CD4-positive, alpha-beta memory T cell (primary cell): ENCODE measurements at regions not wholly inside any gene's neighbourhood (a gene's known extent, or its start where the extent isn't known, plus 50 kb on each side); places are given as distances from the start of the nearest gene placed in this dataset.
A peak's percentile ranks its signal among the peaks of the same experiment; 100 is the strongest.
"Not testable (repeated sequence)": the region's sequence is repeated elsewhere in the genome, so short reads cannot be mapped to it uniquely, and the experiment has no call there.

ENCODE experiments used
- CTCF ChIA-PET: fragments of 350-600 bp; sonication (Branson Sonifier 250); formaldehyde crosslinking; loops from one replicate; lab custom pipeline; 2021; ENCODE audit warnings: inconsistent platforms; ENCODE audit not compliant: partially characterized antibody; lab: Charles Lee
- POLR2A ChIA-PET: fragments of 350-600 bp; sonication (Branson Sonifier 250); formaldehyde crosslinking; loops from one replicate; lab custom pipeline; 2021; ENCODE audit not compliant: partially characterized antibody; lab: Charles Lee
- DNase-seq, 5 donors: peaks; one replicate each; pipeline versions ENCODE4 v3.0.0 to v3.0.0-alpha.2; 2020 to 2022; ENCODE audit warnings: mixed read lengths in 1 of 5
- H3K27ac ChIP-seq: one replicate; pipeline ENCODE4 v1.7.0; 2013; ENCODE audit warnings: low read depth, low read length
- H3K27me3 ChIP-seq: 2 replicates; pipeline ENCODE4 v1.7.0; 2013; ENCODE audit warnings: mild to moderate bottlenecking, low read length, moderate library complexity; ENCODE audit not compliant: insufficient read depth
- H3K36me3 ChIP-seq: 2 replicates; pipeline ENCODE4 v1.7.0; 2013; ENCODE audit warnings: mild to moderate bottlenecking, low read length, moderate library complexity; ENCODE audit not compliant: insufficient read depth
- H3K4me1 ChIP-seq: 2 replicates; pipeline ENCODE4 v1.7.0; 2013; ENCODE audit warnings: mild to moderate bottlenecking, low read length, moderate library complexity; ENCODE audit not compliant: insufficient read depth
- H3K4me3 ChIP-seq, 2 donors: one replicate each; pipeline ENCODE4 v1.7.0; 2013; ENCODE audit warnings: low read length in 2 of 2, mild to moderate bottlenecking in 1 of 2
- H3K9me3 ChIP-seq, 2 donors: one replicate each; pipeline ENCODE4 v1.7.0; 2013; ENCODE audit warnings: low read length in 2 of 2, control low read depth in 1 of 2; ENCODE audit not compliant: control insufficient read depth in 1 of 2
- H3K27ac Mint-ChIP-seq, 7 donors: one replicate each; pipeline ENCODE4 v1.8.0; 2020 to 2021; ENCODE audit warnings: mixed read lengths in 7 of 7, mild to moderate bottlenecking in 6 of 7, inconsistent platforms in 3 of 7, moderate library complexity in 3 of 7
- H3K27me3 Mint-ChIP-seq, 2 donors: one replicate each; pipeline ENCODE4 v1.8.0; 2020 to 2021; ENCODE audit warnings: mixed read lengths in 2 of 2
- H3K36me3 Mint-ChIP-seq, 2 donors: one replicate each; pipeline ENCODE4 v1.8.0; 2020 to 2021; ENCODE audit warnings: mixed read lengths in 2 of 2, inconsistent platforms in 1 of 2, mild to moderate bottlenecking in 1 of 2
- H3K4me1 Mint-ChIP-seq, 4 donors: one replicate each; pipeline ENCODE4 v1.8.0; 2020 to 2021; ENCODE audit warnings: mixed read lengths in 4 of 4, mild to moderate bottlenecking in 1 of 4
- H3K4me3 Mint-ChIP-seq, 8 donors: one replicate each; pipeline ENCODE4 v1.8.0; 2020 to 2021; ENCODE audit warnings: mixed read lengths in 8 of 8, mild to moderate bottlenecking in 7 of 8, moderate library complexity in 6 of 8, inconsistent platforms in 3 of 8
- H3K9me3 Mint-ChIP-seq, 8 donors: one replicate each; pipeline ENCODE4 v1.8.0; 2020 to 2021; ENCODE audit warnings: mixed read lengths in 8 of 8, mild to moderate bottlenecking in 5 of 8, inconsistent platforms in 3 of 8, moderate library complexity in 1 of 8
- intact Hi-C: fragments of 100-400 bp; cut with micrococcal nuclease; formaldehyde crosslinking; loops from one replicate; pipeline ENCODE4 v1.15.1; 2023

DNA sequence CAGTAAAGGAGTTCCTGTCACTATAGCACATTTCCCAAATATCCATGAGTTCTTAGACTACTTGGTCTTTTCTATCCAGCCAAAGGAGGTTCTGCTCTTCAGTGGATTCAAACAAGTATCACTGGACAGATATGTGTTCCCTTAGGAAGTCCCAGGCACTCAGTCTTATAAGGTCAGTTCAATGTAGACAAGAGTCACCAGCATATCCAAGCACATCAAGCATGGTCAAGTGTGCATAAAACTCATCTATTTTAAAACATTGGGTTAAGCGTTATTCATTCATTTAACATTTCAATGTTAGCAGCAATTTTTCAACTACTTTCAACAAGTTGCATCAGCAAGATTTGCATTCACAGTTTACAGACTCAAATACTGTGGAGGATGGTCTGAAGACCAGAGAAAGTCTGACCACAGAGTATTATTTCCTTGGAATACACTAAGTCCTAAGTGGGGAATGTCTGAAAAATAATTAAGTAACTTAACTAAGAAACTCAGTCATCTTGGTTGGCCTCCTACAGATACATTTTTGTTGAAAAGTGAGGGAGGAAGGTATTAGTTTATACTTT lies 630.5 kb upstream of the IGFBP7 start:
- H3K27me3 ChIP-seq: no peaks in the 10 kb centered on the region
- ChIA-PET CTCF (no interaction called here), POLR2A (no interaction called here)
- H3K4me3 Mint-ChIP-seq: no peak overlapping the region
- no peaks in the 10 kb centered on the region for H3K4me1 ChIP-seq
- DNase-seq: no peak
- H3K27ac ChIP-seq: no peak overlapping the region
- no peaks in the 10 kb centered on the region for H3K4me1 Mint-ChIP-seq
- H3K9me3 Mint-ChIP-seq: peaks cover 0 to 12% (median 6%) of the 10 kb centered on the region in 8 donors
- no peaks in the 10 kb centered on the region for H3K36me3 ChIP-seq
- H3K9me3 ChIP-seq: no peaks in the 10 kb centered on the region
- intact Hi-C loops: no loop called here
- no peak overlapping the region for H3K27ac Mint-ChIP-seq
- no peak overlapping the region for H3K4me3 ChIP-seq
- no peaks in the 10 kb centered on the region for H3K27me3 Mint-ChIP-seq
- no peaks in the 10 kb centered on the region for H3K36me3 Mint-ChIP-seq

DNA sequence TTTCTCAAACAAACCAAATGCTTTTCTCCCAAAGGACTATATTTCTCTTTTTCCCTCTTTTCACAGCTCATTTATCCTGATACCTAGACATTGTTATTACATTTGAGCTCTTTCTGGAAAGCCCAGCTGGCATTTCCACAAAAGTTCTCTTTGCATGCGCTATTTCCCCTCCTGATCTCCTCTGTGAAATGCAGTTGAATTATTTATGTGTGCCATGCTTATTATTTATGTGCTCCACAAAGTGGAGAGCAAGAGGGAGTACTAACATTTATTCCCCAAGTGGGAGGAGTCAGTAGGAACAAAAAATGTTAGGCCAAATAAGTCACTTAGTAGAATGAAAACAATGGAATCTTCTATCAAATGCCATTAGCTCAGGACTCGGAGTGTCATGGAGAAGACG lies 626.6 kb upstream of the IGFBP7 start:
- H3K9me3 ChIP-seq: no peaks in the 10 kb centered on the region
- H3K27me3 ChIP-seq: no peaks in the 10 kb centered on the region
- H3K36me3 ChIP-seq: no peaks in the 10 kb centered on the region
- Mint-ChIP-seq H3K27ac (no peak overlapping the region), H3K4me1 (no peaks in the 10 kb centered on the region), H3K27me3 (no peaks in the 10 kb centered on the region), H3K36me3 (no peaks in the 10 kb centered on the region), H3K9me3 (peaks cover 0 to 10% (median 2%) of the 10 kb centered on the region in 8 donors), H3K4me3 (no peak overlapping the region)
- CTCF ChIA-PET: no interaction called here
- POLR2A ChIA-PET: no interaction called here
- DNase-seq: no peak
- H3K4me3 ChIP-seq: no peak overlapping the region
- no peaks in the 10 kb centered on the region for H3K4me1 ChIP-seq
- no peak overlapping the region for H3K27ac ChIP-seq
- intact Hi-C loops: no loop called here

DNA sequence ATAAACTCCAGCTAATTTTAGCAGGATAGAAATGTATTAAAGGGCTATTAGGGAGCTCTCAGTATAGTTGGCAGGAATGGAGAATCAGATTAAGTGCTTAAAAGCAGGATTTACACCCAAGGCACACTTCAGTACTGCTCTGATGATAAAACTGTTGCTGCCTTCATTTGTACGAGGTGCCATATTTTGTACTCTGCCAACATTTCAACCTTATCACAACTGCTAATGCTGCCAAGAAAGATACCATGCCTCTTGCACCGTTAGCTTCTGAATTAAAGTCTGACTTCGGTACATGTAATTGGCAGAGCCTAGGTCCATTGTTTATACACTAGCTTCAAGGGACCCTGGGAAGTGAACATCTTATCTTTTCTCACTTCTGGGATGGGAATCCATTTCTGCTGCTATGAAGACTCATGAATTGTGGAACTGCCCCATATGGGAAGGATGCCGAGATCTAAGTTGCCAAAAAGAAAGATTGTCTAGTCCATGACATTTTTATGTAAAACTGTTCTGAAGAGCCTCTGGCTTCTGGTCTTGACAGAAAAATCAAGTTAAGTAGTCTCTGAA lies 624.0 kb upstream of the IGFBP7 start:
- Histone ChIP-seq H3K36me3 (no peaks in the 10 kb centered on the region), H3K27me3 (no peaks in the 10 kb centered on the region), H3K27ac (no peak overlapping the region), H3K4me1 (no peaks in the 10 kb centered on the region), H3K4me3 (no peak overlapping the region), H3K9me3 (no peaks in the 10 kb centered on the region)
- Mint-ChIP-seq H3K36me3 (no peaks in the 10 kb centered on the region), H3K27me3 (no peaks in the 10 kb centered on the region), H3K9me3 (peaks cover 0 to 10% (median 3%) of the 10 kb centered on the region in 8 donors), H3K27ac (no peak overlapping the region), H3K4me1 (no peaks in the 10 kb centered on the region), H3K4me3 (no peak overlapping the region)
- DNase-seq: no peak
- POLR2A ChIA-PET: no interaction called here
- intact Hi-C loops: no loop called here
- CTCF ChIA-PET: no interaction called here

GRCh38 chr4:57729775-57730570 lies 619.8 kb upstream of the IGFBP7 start:
- H3K27me3 ChIP-seq, intact Hi-C loops, H3K4me3 ChIP-seq, H3K36me3 ChIP-seq, H3K27ac ChIP-seq, H3K4me1 Mint-ChIP-seq, H3K27me3 Mint-ChIP-seq, H3K27ac Mint-ChIP-seq, H3K4me1 ChIP-seq, H3K9me3 Mint-ChIP-seq, CTCF ChIA-PET, H3K4me3 Mint-ChIP-seq, H3K36me3 Mint-ChIP-seq, POLR2A ChIA-PET, DNase-seq, H3K9me3 ChIP-seq: not testable (repeated sequence)

- H3K4me3 ChIP-seq: no peak overlapping the region
- no peaks in the 10 kb centered on the region for H3K27me3 ChIP-seq
- no peaks in the 10 kb centered on the region for H3K36me3 ChIP-seq
- peaks cover 0 to 13% (median 6%) of the 10 kb centered on the region in 8 donors for H3K9me3 Mint-ChIP-seq
- no peak for DNase-seq
- POLR2A ChIA-PET: no interaction called here
- no peak overlapping the region for H3K27ac Mint-ChIP-seq
- no peaks in the 10 kb centered on the region for H3K9me3 ChIP-seq
- intact Hi-C loops: no loop called here
- H3K27me3 Mint-ChIP-seq: no peaks in the 10 kb centered on the region
- H3K4me1 Mint-ChIP-seq: no peaks in the 10 kb centered on the region
- no peaks in the 10 kb centered on the region for H3K4me1 ChIP-seq
- no peaks in the 10 kb centered on the region for H3K36me3 Mint-ChIP-seq
- CTCF ChIA-PET: no interaction called here
- H3K4me3 Mint-ChIP-seq: no peak overlapping the region
- H3K27ac ChIP-seq: no peak overlapping the region
Measured at GRCh38 chr4:57726154-57726553, 616.0 kb upstream of the IGFBP7 start.

DNA sequence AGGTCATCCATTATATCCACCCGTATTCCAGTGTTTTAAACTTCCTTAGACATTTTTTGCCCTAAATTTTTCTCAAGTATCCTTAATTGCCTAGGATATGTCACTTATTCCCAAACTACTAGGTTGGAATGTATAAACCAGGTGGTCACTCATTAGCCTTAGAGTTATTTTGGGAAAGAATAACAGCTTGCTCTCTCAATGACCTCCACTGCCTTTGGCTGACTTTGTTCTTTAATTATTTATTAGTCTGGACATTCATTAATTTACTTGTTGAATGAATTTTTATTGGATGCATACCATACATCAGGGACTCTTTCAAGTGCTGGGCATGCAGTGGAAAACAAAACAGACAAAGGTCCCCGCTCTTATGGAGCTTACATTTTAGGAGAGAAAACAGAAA lies 609.3 kb upstream of the IGFBP7 start:
- Histone ChIP-seq H3K27me3 (no peaks in the 10 kb centered on the region), H3K9me3 (no peaks in the 10 kb centered on the region), H3K27ac (no peak overlapping the region), H3K4me3 (no peak overlapping the region), H3K4me1 (no peaks in the 10 kb centered on the region), H3K36me3 (no peaks in the 10 kb centered on the region)
- ChIA-PET POLR2A (no interaction called here), CTCF (no interaction called here)
- no peaks in the 10 kb centered on the region for H3K27me3 Mint-ChIP-seq
- H3K4me3 Mint-ChIP-seq: no peak overlapping the region
- no peaks in the 10 kb centered on the region for H3K4me1 Mint-ChIP-seq
- peaks cover 0 to 22% (median 11%) of the 10 kb centered on the region in 8 donors for H3K9me3 Mint-ChIP-seq
- DNase-seq: no peak
- intact Hi-C loops: no loop called here
- H3K27ac Mint-ChIP-seq: no peak overlapping the region
- H3K36me3 Mint-ChIP-seq: no peaks in the 10 kb centered on the region

GRCh38 chr4:57714313-57714712 lies 604.1 kb upstream of the IGFBP7 start:
- H3K27me3 Mint-ChIP-seq, POLR2A ChIA-PET, H3K27me3 ChIP-seq, H3K27ac Mint-ChIP-seq, H3K27ac ChIP-seq, H3K4me1 Mint-ChIP-seq, CTCF ChIA-PET, H3K36me3 ChIP-seq, H3K4me3 ChIP-seq, intact Hi-C loops, H3K9me3 ChIP-seq, H3K4me1 ChIP-seq, H3K4me3 Mint-ChIP-seq, H3K36me3 Mint-ChIP-seq: not testable (repeated sequence)
- peaks cover 0 to 23% (median 9%) of the 10 kb centered on the region in 8 donors for H3K9me3 Mint-ChIP-seq
- peak in 1 of 5 donors; percentile 28 for DNase-seq
